ENCODE measurements at regions not wholly inside any gene's neighbourhood (a gene's known extent, or its start where the extent isn't known, plus 50 kb on each side); places are given as distances from the start of the nearest gene placed in this dataset.
"Not testable (repeated sequence)": the region's sequence is repeated elsewhere in the genome, so short reads cannot be mapped to it uniquely, and the experiment has no call there.

DNA sequence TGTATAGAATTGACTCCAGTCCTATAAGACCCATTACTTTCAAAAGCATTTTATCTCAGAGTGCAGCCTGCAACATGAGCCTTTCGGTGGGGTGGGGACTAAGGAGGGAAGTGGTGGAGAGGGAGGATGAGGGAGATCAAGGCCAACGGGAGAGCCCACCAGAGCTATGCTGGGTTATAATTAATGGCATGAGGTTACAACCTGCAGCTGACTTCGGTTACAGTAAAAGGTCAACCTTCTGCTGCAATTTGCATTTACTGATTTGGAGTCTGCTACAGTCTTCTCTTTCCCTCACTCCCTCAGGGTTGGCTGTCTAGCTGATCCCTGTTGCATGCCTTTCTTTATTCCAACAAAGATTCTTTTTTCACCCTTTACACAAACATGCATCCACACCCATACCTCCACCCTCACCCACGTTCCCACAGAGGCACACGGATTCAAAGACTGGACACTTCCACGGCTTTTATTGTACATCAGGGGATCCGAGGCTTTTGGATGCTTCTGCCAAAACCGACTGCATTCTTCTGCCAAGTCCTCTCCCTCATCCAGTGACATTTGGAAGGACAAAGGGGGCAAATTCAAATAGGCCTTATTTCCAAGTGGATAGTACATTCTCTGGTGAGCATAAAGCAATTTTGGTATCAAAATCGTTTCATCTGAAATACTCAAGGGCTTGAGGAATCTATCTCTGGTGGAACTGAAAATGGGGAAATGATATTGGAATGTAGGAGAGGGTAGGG, 381.2 kb downstream of the NFIB start:
- Histone ChIP-seq H3K27ac (no peak overlapping the region), H3K4me1 (replicated peaks in 1 of 2) (peaks cover 0 to 4% of the 10 kb centered on the region in 2 donors), H3K4me3 (no peak overlapping the region)
- 42 to 100% (median 80%) methylated on average over 1 to 9 of the region's 9 CpGs; no CpG with 5 or more reads in 1 of the 10 experiments for WGBS, 10 experiments
- in situ Hi-C loops (cut with MboI; ENCODE audit: low pct_unique_long_range_greater_than_20kb in 2 of 9, low sequenced_read_pairs in 9 of 9, unreplicated experiment in 9 of 9), result loop anchor here in 1 of 9 experiments (25.0 kb wide), 1 partner anchor 95 kb away; no protein-coding TSS in a partner anchor
- ATAC-seq (replicated peaks in 6 of 8), result no peak

DNA sequence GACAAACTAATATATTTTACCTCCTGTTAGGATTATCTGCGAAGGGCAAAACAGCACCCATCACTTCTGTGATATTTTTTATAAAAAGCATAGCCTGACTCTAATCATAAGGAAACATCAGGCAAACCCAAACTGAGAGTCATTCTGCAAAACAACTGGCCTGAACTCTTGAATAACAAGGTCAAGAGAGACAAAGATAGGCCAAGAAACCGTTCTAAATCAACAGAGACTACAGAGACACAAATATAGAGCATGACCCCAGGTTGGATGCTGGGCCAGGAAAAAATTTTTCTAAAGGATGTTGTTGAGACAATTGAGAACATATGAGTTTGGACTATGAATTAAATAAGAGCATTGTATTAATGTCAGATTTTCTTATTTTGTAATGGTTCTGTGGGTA, 384.9 kb downstream of the NFIB start:
- Histone ChIP-seq H3K27ac (no peak overlapping the region), H3K4me3 (no peak overlapping the region), H3K4me1 (replicated peaks in 1 of 2) (peaks cover 0 to 4% of the 10 kb centered on the region in 2 donors)
- no peak for ATAC-seq (replicated peaks in 6 of 8)
- in situ Hi-C loops (cut with MboI; ENCODE audit: low pct_unique_long_range_greater_than_20kb in 2 of 9, low sequenced_read_pairs in 9 of 9, unreplicated experiment in 9 of 9), result loop anchor here in 1 of 9 experiments (25.0 kb wide), 1 partner anchor 92 kb away; no protein-coding TSS in a partner anchor
- WGBS, 10 experiments, result 0 to 100% (median 85%) methylated on average over 1 to 2 of the region's 2 CpGs; no CpG with 5 or more reads in 1 of the 10 experiments

DNA sequence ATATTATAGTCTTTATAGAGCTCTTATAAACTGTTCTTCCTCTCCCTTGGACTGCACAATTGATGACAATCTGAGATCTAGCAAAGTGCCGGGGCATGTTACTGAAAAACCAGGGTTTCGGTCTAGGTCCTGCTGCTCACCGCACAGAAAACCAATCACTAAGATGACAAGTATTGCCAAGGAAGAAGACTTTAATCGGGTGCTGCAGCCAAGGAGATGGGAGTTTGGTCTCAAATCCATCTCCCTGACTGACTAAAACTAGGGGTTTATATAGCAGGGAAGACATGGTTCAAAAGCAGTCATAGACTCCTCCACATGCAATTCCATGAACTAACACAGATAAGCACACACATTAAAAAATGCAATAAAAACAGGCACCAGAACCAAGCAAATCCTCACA, 390.6 kb downstream of the NFIB start:
- in situ Hi-C loops (cut with MboI; ENCODE audit: low pct_unique_long_range_greater_than_20kb in 2 of 9, low sequenced_read_pairs in 9 of 9, unreplicated experiment in 9 of 9), result no loop called here
- no peaks in the 10 kb centered on the region for H3K4me1 ChIP-seq (replicated peaks in 1 of 2)
- no peak overlapping the region for H3K27ac ChIP-seq
- 53 to 100% (median 89%) methylated on average over 2 to 4 of the region's 4 CpGs; no CpG with 5 or more reads in 1 of the 10 experiments for WGBS, 10 experiments
- no peak for ATAC-seq (replicated peaks in 6 of 8)
- H3K4me3 ChIP-seq, result no peak overlapping the region

DNA sequence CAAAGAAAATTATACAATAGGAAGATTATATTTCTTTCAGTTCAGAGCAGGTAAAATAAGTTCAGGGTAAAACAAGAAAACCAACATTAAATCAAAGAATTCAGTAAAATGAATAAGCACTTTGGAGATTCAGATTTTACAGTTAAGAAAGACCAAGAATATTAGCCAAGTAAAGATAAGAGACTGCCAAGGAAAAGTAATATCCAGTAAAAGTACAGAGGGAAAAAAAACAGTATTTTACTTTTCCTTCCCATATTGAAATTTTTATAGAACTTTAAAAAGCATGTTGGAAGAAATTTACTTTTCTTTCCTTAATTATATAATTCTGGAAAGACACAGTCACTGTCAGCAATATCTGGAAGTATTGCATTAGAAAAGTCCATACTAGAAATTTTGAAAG, 393.4 kb downstream of the NFIB start:
- no peak overlapping the region for H3K27ac ChIP-seq
- in situ Hi-C loops (cut with MboI; ENCODE audit: low pct_unique_long_range_greater_than_20kb in 2 of 9, low sequenced_read_pairs in 9 of 9, unreplicated experiment in 9 of 9), result no loop called here
- ATAC-seq (replicated peaks in 6 of 8), result no peak
- H3K4me1 ChIP-seq (replicated peaks in 1 of 2), result no peaks in the 10 kb centered on the region
- no peak overlapping the region for H3K4me3 ChIP-seq

DNA sequence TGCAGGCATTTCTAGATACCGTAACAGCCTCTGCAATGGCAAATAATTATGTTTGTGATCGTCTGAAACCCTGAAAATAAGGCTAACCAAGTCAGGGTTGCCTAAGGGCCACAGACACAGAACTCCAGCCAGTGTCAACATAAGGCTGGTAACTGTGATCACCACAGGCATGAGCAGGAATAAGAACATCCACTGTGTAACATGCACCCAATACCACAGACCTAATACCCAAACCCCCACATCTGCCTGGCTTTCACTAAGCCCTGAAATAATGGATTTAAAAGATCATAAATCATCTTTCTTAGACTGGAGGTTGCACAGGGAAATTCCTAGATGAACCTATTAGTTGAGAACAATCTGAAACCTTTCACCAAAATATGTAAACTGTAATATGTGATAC, 394.5 kb downstream of the NFIB start:
- 0 to 100% (median 91%) methylated on average over 1 to 2 of the region's 2 CpGs; no CpG with 5 or more reads in 4 of the 10 experiments for WGBS, 10 experiments
- in situ Hi-C loops (cut with MboI; ENCODE audit: low pct_unique_long_range_greater_than_20kb in 2 of 9, low sequenced_read_pairs in 9 of 9, unreplicated experiment in 9 of 9), result no loop called here
- Histone ChIP-seq H3K27ac (no peak overlapping the region), H3K4me3 (no peak overlapping the region), H3K4me1 (replicated peaks in 1 of 2) (no peaks in the 10 kb centered on the region)
- no peak for ATAC-seq (replicated peaks in 6 of 8)

DNA sequence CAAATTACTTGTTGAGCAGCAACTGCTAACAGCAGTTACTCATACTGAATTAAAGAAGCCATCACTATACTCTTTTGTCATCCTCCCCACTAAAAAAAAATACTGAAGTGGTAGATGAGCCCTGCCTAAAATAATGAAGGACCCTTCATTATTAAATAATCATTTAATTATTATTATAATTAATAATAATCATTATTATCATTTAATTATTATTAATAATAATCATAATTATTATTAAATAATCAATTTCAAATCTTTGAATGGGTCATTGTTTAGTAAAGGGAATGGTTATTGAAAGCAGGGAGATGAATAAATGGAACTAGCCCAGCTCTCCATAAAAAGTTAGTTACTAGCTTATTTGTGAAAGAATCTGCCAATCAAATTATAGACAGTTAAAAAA, 396.4 kb downstream of the NFIB start:
- ATAC-seq (replicated peaks in 6 of 8), result no peak
- no peaks in the 10 kb centered on the region for H3K4me1 ChIP-seq (replicated peaks in 1 of 2)
- H3K27ac ChIP-seq, result no peak overlapping the region
- H3K4me3 ChIP-seq, result no peak overlapping the region
- in situ Hi-C loops (cut with MboI; ENCODE audit: low pct_unique_long_range_greater_than_20kb in 2 of 9, low sequenced_read_pairs in 9 of 9, unreplicated experiment in 9 of 9), result no loop called here

DNA sequence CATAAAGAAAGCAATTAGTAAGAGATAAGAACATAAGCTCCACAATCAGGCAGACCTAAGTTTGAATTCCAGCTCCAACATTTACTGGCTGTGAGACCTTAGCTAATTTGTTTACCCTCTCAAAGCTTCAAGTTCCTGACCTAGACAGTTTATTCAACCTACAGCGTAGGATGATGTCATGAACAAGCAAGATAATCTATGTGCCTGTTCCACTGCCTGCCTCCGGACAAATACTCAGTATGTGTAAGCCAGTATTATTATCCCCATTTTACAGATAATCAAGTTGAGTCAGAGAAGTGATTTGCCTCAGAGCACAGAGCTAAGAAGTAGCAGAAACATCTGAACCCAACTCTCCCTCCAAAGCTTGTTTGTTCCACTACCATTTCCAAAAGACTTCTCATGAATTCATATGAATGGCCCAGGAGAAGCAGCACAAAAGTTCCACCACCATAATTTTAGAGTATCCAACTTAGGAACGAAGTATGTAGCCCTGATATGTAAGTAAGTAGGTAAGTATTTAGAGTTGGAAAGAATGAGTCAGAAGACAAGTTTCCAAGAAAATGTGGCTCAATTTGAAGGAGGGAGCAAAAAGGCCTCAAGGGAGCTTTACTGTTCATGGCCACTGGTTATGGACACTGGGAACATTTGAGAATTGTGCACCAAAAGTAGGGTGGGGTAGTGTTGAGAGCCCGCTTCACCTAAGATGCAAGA, 398.2 kb downstream of the NFIB start:
- in situ Hi-C loops (cut with MboI; ENCODE audit: low pct_unique_long_range_greater_than_20kb in 2 of 9, low sequenced_read_pairs in 9 of 9, unreplicated experiment in 9 of 9), result no loop called here
- H3K4me1 ChIP-seq (replicated peaks in 1 of 2), result no peaks in the 10 kb centered on the region
- WGBS, 10 experiments, result 50 to 100% (median 87%) methylated on average over 1 to 4 of the region's 4 CpGs; no CpG with 5 or more reads in 1 of the 10 experiments
- H3K4me3 ChIP-seq, result no peak overlapping the region
- no peak for ATAC-seq (replicated peaks in 6 of 8)
- no peak overlapping the region for H3K27ac ChIP-seq

DNA sequence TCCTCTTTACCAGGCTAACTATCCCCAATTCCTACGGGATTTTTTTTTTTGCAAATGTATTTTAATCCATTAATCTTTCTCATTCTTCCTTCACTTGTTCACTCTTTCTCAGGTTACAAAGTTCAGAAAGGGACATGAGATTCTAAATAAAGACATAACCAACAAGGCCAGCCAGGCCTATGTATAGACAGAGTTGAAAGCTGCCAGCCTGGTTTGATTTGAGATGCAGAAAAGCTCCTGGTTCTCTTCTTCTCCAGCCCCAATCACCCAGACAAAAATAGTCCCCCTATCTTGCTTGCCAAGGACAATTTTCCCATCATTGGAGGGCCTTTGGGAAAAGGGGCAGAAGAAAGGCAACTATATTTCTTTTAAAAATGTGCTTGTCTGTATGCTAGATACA, 398.8 kb downstream of the NFIB start:
- no peaks in the 10 kb centered on the region for H3K4me1 ChIP-seq (replicated peaks in 1 of 2)
- no peak overlapping the region for H3K4me3 ChIP-seq
- in situ Hi-C loops (cut with MboI; ENCODE audit: low pct_unique_long_range_greater_than_20kb in 2 of 9, low sequenced_read_pairs in 9 of 9, unreplicated experiment in 9 of 9), result no loop called here
- WGBS, 10 experiments, result 25 to 100% (median 86%) methylated on average over 1 of the region's 1 CpG; no CpG with 5 or more reads in 1 of the 10 experiments
- ATAC-seq (replicated peaks in 6 of 8), result no peak
- H3K27ac ChIP-seq, result no peak overlapping the region

DNA sequence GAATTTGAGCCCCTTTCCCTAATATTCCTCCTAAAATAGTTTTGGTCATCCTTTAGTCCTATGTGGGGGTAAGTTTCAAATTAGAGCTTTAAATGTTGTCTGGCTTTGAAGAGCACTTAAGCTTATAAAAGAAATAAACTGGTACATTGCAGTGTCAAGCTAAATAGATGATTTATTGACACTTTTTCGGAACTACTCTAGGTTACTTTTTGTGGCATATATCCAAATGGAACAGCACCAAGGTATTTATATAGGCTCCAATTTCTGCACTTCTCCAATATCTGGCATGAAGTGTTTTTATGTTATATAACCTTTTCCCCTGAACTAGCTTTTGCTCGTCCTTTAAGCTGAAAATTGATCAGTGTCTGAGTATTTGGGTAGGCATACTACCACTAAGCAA, 402.5 kb downstream of the NFIB start:
- 44 to 100% (median 87%) methylated on average over 1 to 2 of the region's 2 CpGs; no CpG with 5 or more reads in 2 of the 10 experiments for WGBS, 10 experiments
- in situ Hi-C loops (cut with MboI; ENCODE audit: low pct_unique_long_range_greater_than_20kb in 2 of 9, low sequenced_read_pairs in 9 of 9, unreplicated experiment in 9 of 9), result no loop called here

DNA sequence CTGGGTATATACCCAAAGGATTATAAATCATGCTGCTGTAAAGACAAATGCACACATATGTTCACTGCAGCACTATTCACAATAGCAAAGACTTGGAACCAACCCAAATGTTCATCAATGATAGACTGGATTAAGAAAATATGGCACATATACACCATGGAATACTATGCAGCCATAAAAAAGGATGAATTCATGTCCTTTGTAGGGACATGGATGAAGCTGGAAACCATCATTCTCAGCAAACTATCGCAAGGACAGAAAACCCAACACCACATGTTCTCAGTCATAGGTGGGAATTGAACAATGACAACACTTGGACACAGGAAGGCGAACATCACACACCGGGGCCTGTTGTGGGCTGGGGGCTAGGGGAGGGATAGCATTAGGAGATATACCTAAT, 406.1 kb downstream of the NFIB start:
- ATAC-seq (replicated peaks in 6 of 8); H3K27ac ChIP-seq; in situ Hi-C loops (cut with MboI; ENCODE audit: low pct_unique_long_range_greater_than_20kb in 2 of 9, low sequenced_read_pairs in 9 of 9, unreplicated experiment in 9 of 9); H3K4me1 ChIP-seq (replicated peaks in 1 of 2); H3K4me3 ChIP-seq: not testable (repeated sequence)
- WGBS, 10 experiments, result 100% methylated on average over 2 of the region's 3 CpGs; no CpG with 5 or more reads in 9 of the 10 experiments

More for the DNA sequence above, 402.5 kb downstream of the NFIB start:
- no peak for ATAC-seq (replicated peaks in 6 of 8)
- Histone ChIP-seq H3K4me1 (replicated peaks in 1 of 2) (no peaks in the 10 kb centered on the region), H3K27ac (no peak overlapping the region), H3K4me3 (no peak overlapping the region)

DNA sequence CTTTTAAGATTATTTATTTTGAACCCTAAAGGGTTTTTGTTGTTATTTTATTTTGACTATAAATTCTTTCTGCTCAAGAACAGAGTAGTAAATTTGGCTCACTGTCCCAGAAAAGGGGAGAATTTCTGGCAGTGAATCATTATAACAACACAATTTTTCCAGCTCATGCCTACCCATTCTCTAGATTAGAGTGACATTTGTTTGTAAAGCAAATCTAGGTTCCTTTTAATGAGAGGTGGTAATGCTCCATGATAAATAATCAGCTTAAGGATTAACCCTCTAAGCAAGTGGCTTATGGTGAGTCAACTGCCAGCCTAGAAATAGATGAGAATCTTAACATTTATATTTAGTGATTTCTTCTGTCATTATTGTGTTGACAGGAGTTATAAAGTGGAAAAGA, 409.2 kb downstream of the NFIB start:
- ATAC-seq (replicated peaks in 6 of 8), result no peak
- Histone ChIP-seq H3K4me3 (no peak overlapping the region), H3K4me1 (replicated peaks in 1 of 2) (no peaks in the 10 kb centered on the region), H3K27ac (no peak overlapping the region)
- in situ Hi-C loops (cut with MboI; ENCODE audit: low pct_unique_long_range_greater_than_20kb in 2 of 9, low sequenced_read_pairs in 9 of 9, unreplicated experiment in 9 of 9), result no loop called here

DNA sequence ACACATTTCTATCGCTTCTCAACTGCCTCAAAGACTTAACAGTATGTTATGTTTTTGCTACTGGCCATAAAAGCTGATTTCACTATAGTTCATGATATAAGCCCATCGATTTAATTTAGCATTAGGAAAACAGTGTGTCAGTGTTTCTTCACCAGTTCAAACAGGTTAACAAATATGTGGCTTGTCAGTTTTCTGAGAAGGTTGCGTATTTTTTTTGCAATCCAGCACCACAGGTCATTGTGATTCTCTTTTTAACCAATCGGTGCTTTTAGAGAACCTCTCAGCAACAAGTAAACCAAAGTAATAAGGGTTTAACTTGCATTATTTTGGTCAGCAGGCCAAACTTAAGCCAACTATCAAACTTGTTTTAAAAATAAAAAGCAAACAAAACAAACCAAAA, 409.6 kb downstream of the NFIB start:
- no peak for ATAC-seq (replicated peaks in 6 of 8)
- 36 to 97% (median 87%) methylated on average over 3 to 4 of the region's 4 CpGs; no CpG with 5 or more reads in 1 of the 10 experiments for WGBS, 10 experiments
- no peak overlapping the region for H3K4me3 ChIP-seq
- in situ Hi-C loops (cut with MboI; ENCODE audit: low pct_unique_long_range_greater_than_20kb in 2 of 9, low sequenced_read_pairs in 9 of 9, unreplicated experiment in 9 of 9), result no loop called here
- no peaks in the 10 kb centered on the region for H3K4me1 ChIP-seq (replicated peaks in 1 of 2)
- no peak overlapping the region for H3K27ac ChIP-seq

DNA sequence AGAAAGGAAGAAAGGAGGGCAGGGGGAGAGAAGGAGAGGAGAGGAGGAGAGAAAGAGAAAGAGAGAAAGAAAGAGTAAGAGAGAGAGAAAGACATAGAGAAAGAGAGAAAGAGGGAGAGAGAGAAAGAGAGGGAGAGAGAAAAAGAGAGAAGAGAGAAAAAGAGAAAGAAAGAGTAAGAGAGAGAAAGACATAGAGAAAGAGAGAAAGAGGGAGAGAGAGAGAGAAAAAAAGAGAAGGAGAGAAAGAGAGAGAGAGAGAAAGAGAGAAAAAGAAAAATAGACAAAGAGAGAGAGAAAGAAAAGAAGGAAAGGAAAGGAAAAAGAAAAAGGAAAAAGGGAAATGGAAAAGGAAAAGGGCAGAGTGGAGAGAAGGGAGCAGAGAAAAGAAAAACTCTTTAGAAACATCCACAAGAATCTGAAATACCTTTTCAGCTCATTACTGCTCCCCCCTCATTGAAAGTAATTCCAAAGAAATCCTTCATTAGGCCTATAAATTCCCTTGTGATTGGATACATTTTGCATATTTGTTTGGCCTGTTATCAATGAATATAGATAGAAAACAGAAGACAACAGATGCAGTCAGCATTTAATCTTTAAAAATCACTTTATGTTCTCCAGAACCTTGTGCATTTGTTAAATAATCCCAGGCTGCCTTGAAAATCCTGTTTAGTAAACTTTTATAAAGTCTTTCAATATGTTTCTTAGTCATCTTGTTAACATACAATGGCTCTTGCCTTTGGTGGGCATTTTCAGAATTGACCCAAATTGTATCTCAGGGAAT, 411.5 kb downstream of the NFIB start:
- no peak overlapping the region for H3K4me3 ChIP-seq
- H3K27ac ChIP-seq, result no peak overlapping the region
- peaks cover 5 to 11% of the 10 kb centered on the region in 2 donors for H3K4me1 ChIP-seq (replicated peaks in 1 of 2)
- in situ Hi-C loops (cut with MboI; ENCODE audit: low pct_unique_long_range_greater_than_20kb in 2 of 9, low sequenced_read_pairs in 9 of 9, unreplicated experiment in 9 of 9), result no loop called here
- no peak for ATAC-seq (replicated peaks in 6 of 8)

Data from motor neuron (in vitro differentiated cells).